HG03571 (cell line): ENCODE measurements at regions not wholly inside any gene's neighbourhood (a gene's known extent, or its start where the extent isn't known, plus 50 kb on each side); places are given as distances from the start of the nearest gene placed in this dataset.

Experiments used
- ATAC-seq: cut with Tn5 transposase; IDR thresholded peaks from one replicate; pipeline ENCODE4 v1.9.1; 2021; ENCODE audit not compliant: unreplicated experiment

DNA sequence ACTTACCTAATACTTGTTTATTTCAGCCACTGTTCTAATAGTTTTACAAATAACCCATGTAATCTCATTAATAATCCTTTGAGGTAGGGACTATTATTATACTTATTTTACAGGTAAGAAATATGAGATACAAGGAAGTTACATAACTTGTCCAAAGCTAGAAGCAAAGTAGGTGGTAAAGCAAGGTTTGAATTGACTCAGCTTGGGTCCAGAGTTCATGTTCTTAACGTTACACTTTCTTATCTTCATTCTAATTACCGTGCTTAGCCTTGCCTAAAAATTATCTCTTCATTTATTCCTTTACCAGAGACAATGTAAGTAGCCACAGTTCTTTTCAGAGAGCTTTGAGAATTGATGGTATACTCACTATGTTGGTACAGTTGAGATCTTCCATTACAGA is 743.6 kb downstream of the KCNJ3 start:
- no peak for ATAC-seq

- ATAC-seq, result no peak
These were observed 732.6 kb downstream of the KCNJ3 start for GRCh38 chr2:155431004-155431507.

DNA sequence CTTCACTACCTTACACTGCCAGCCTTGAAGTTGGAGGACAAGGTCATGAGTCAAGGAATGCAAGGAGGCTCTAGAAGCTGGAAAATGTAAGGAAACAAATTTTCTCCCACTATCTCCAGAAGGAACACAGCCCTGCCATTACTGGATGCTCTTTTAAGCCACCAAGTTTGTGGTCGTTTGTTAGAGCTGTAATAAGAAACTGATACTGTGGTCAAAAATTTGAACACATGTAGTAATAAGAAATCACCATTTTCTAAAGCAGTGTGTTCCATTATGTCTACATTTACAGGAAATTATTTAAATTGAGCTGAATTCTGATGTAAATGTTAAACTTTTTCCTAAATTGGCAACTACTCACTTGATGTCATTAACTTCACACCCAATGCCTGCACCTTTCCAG is 729.0 kb downstream of the KCNJ3 start:
- no peak for ATAC-seq

GRCh38 chr2:155424518-155424917 is 726.0 kb downstream of the KCNJ3 start:
- ATAC-seq, result no peak

GRCh38 chr2:155418753-155419152 is 720.3 kb downstream of the KCNJ3 start:
- ATAC-seq, result no peak

DNA sequence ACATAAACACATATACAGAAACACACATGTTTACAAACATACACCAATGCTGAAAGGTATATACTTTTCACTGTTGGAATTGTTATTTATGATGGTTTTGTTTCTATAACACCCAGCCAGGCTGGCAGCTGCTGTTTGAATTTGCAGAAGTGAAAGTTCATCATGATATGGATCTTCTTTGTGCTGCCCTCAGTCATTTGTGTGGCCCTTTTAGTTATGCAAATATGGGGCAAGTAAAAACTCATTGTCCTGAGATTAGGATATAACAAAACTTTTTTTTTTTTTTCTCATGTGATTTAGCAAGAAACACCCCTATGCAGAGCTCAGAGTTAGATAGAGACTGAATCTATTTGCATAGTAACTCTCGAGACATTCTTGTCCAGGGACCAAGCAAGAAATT is 714.1 kb downstream of the KCNJ3 start:
- ATAC-seq, result peak; percentile 79

DNA sequence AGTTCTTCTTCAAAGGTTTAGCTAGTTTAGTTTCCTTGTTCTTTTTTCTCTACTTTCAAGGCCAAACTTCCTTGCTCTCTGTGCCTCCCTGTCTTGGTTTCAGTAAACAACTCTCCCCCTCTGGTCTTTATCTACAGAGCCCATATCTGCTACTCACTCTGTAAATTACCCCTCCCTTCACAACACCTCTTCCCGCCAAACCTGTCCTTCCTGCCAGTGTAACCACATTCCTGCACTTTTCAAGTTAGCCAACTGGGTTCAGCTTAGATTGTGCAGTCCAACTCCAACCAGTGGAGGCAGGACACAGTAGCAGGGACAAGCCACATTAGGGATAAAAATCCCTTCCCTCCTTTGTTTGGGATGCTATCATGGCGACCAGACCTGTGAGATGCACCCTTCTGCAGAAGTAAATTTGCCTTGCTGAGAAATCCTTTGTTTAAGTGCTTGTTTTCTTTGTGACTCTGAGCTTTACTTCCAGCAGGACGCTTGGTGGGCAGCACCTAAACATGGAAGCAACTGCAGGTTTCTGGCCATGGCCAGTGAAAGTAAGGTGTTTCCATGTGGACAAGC is 706.0 kb downstream of the KCNJ3 start:
- ATAC-seq, result no peak

DNA sequence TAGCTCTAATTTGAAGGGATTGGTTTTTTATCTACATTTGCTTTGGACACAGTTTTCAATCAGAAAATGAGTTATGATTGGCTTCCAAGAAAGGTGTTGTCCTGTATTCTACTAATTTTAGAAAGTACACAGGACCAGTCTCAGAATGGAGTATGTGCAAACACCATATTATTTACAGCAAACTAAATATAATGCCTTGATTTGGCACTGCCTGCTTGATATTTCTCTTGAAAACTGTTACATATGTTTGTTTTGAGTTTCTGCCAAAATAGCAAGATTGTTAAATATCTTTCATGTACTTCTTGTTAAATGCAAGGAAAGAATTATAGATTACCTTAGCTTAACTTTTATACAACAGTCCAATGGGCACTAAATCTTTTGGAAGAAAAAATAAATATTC is 694.9 kb downstream of the KCNJ3 start:
- no peak for ATAC-seq

- no peak for ATAC-seq
These were observed 693.2 kb downstream of the KCNJ3 start for GRCh38 chr2:155391613-155392130.

DNA sequence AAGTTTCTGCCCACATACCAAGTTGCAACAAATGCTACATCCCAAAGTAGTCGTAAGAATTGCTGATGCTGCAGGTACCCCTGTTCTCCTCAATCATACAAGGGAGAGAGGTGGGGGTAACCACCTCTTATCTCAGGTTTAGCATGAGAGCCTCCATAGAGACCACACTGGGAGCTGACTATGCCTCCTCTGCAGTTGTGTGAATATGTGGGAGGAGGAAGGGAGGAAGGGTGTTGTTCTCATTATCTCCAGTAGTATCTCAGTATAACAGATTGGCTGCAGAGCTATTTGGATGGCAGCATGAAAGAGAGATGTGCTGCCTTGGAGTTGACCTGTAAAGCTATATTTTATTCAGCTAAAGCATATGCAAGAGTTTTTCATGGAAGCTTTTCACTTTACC is 690.7 kb downstream of the KCNJ3 start:
- no peak for ATAC-seq

GRCh38 chr2:155384555-155385123 is 686.1 kb downstream of the KCNJ3 start:
- ATAC-seq, result no peak

DNA sequence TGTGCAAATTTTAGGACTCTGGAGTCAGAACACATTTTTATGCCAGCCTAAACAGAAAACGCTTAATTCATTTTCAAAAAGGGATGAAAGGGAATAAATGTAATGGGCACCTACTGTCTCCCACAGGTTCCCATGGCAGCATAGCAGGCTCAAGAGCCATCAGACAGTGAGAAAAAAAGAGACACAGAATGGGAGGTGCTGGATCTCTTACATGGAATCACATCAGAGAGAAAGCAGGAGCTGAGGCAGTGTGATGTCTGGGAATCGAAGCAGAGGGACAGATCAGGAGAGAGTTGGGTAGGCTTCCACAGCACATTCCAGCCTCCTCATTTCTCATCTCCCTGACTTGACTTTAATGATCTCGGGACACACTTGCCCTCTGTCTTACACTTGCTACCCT is 684.3 kb downstream of the KCNJ3 start:
- no peak for ATAC-seq

DNA sequence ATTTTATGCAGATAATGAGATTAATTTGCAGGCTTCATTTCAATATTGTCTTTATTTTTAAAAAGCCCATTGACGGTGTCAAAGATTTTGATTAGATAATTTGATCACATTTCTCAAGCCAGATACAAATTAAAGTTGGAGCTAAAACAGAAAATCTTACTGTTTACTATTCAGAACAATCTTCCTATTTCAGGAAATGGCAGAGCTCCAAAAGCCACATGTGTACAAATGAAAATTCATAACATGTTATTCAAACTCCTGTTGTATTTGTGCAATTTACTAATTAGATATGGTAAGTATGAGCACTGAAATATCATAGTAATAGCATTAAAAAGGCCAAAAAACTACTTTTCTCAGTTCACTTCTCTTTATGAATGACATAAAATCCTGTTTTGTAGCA is 682.9 kb downstream of the KCNJ3 start:
- no peak for ATAC-seq

- ATAC-seq, result no peak
These were observed 681.0 kb downstream of the KCNJ3 start for GRCh38 chr2:155379494-155379893.

DNA sequence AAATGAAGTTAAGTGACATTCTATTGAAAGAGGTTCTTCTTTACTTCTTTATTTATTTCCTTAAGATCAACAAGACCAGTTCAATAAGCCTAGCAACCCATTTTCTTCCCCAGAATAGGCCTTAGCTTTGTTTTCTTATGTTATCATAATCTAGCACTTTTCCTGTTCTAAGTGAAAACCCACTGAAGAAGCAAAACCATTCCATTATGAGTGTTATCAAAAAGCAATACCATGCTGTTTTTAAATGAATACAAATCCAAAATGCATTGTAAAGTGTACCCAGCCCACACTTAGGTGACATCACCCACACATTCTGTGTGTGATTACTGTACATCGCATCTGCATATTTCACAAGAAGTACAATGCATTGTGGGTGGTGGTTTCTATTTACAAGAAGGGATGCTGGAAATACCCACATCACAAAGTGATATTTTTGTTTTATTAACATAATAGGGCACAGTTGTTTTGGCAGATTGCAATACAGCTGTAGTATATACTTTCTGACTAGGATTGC is 679.5 kb downstream of the KCNJ3 start:
- ATAC-seq, result no peak

DNA sequence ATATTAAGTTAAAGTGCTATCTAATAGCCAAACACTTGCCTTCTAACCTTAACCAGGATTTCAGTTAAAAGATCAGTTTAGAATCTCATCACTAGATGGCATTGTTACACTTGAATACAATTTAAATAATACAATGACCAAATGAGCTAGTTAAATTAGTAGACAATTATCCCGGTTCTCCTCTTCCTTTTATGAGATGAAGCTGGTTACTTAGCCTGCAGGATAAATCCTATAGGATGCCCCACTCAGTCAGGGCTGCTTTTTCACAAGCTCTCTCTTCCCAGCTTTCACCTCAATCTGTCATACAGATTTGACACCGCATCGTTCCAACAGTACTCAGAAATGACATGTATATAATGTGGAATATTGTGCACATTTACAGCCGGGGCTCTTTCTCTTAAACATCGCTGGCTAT is 678.8 kb downstream of the KCNJ3 start:
- ATAC-seq, result no peak

DNA sequence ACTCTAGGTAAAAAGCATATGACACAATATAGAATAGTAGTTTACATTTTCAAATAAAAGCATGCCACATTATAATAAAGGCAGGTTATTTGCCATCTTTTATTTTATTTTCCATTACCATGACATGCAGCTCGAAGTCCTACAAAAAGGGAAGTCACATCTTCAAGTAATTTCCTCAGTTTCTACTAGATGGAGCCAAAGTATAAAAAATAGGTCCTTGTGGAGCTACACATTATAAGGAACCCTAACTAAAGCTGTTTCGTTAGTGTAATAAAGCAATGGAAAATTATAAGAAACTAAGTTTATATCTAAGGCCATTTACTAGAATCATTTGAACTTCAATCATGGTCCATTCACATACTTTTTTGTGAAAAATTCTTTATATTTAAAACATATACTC is 674.5 kb downstream of the KCNJ3 start:
- no peak for ATAC-seq

- ATAC-seq, result no peak
These were observed 670.4 kb downstream of the KCNJ3 start for GRCh38 chr2:155368934-155369333.

- ATAC-seq, result no peak
These were observed 666.3 kb downstream of the KCNJ3 start for GRCh38 chr2:155364766-155365165.

- ATAC-seq, result no peak
These were observed 664.9 kb downstream of the KCNJ3 start for GRCh38 chr2:155363349-155363888.

DNA sequence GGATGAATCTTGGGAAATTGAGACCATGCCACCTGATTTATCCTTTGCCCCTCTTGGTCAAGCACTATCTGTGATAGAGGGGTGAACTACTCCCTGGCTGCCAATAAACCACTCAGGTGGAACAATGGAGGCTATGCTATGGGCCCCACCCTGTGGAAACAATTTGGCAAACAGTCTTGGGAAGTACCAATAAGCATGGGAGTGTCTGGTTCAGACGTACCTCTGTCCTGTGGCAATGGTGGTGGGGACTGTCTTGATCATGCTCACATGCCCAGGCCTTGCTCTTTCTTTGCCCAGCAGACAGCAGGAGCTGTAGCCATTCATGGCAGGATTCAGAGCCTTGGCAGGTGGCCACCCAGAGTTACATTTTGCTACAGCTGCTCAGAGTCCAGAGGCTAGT is 658.7 kb downstream of the KCNJ3 start:
- ATAC-seq, result no peak

DNA sequence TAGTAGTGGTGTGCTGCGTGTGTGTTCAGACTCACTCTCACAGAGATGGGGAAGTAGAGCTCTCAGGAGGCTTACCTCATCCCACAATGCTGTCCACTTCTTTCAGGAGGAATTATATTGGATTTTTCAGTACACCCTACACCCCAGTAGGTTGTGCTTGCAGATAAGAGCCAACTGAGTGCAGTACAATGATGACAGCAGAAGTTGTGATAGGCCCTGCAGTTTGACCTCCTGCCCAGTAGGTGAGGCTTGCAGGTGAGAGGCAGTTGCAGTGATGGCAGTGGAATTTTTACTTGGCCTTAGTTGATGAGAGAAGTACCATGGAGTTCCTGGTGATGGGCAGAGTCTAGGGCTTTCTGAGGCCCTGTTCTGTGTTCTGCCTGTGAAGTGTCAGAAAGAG is 657.8 kb downstream of the KCNJ3 start:
- no peak for ATAC-seq
